ENCODE measurements at regions not wholly inside any gene's neighbourhood (a gene's known extent, or its start where the extent isn't known, plus 50 kb on each side); places are given as distances from the start of the nearest gene placed in this dataset.

DNA sequence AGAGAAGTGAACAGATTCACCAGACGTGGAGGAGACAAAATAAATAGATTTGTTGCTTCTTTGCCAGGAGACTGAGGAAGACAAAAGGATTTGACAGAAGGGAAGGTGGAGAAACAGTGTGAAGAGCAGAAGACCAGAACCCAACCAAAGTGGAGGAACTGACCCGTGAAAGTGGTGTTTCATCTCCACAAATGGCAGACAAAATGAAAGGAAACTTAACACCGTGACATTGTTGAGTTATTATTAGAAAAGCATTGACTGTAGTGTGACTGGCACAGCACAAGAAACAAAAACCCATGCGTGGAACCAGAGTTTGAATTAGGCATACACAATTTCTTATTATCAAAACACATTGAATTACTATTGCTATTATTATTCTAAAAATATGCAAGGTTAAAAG is 518.1 kb downstream of the TMEM121 start:
- TF ChIP-seq, protein P1, sequence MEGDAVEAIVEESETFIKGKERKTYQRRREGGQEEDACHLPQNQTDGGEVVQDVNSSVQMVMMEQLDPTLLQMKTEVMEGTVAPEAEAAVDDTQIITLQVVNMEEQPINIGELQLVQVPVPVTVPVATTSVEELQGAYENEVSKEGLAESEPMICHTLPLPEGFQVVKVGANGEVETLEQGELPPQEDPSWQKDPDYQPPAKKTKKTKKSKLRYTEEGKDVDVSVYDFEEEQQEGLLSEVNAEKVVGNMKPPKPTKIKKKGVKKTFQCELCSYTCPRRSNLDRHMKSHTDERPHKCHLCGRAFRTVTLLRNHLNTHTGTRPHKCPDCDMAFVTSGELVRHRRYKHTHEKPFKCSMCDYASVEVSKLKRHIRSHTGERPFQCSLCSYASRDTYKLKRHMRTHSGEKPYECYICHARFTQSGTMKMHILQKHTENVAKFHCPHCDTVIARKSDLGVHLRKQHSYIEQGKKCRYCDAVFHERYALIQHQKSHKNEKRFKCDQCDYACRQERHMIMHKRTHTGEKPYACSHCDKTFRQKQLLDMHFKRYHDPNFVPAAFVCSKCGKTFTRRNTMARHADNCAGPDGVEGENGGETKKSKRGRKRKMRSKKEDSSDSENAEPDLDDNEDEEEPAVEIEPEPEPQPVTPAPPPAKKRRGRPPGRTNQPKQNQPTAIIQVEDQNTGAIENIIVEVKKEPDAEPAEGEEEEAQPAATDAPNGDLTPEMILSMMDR (IDR thresholded peaks at IDR 0.05): no peak
- TF ChIP-seq POLR2A (IDR thresholded peaks at IDR 0.05): no peak

Data from stomach (tissue), 4 donors.